DOHH2 (cell line): ENCODE measurements at regions not wholly inside any gene's neighbourhood (a gene's known extent, or its start where the extent isn't known, plus 50 kb on each side); places are given as distances from the start of the nearest gene placed in this dataset.

ENCODE experiments used
- H3F3A ChIP-seq: fragments of 200-600 bp; sonication (generic), shearing (Covaris generic); 2 replicates; pipeline ENCODE4 v1.6.0; 2016; ENCODE audit warnings: antibody characterized with exemption, mild to moderate bottlenecking; ENCODE audit not compliant: control insufficient read depth, insufficient read depth
- H3K27ac ChIP-seq: fragments of 200-600 bp; sonication (generic); 2 replicates; pipeline ENCODE4 v1.5.1; 2014; ENCODE audit warnings: low read depth, mild to moderate bottlenecking, low read length, moderate library complexity
- H3K27me3 ChIP-seq: fragments of 200-600 bp; sonication (generic); 2 replicates; pipeline ENCODE4 v1.6.1; 2014; ENCODE audit warnings: mild to moderate bottlenecking, low read length, mixed read lengths; ENCODE audit not compliant: control insufficient read depth
- H3K36me3 ChIP-seq: fragments of 200-600 bp; sonication (generic); 2 replicates; pipeline ENCODE4 v1.6.1; 2014; ENCODE audit warnings: mild to moderate bottlenecking, low read length, moderate library complexity, mixed read lengths; ENCODE audit not compliant: control insufficient read depth
- H3K4me1 ChIP-seq: fragments of 200-600 bp; sonication (generic); 2 replicates; pipeline ENCODE4 v1.6.1; 2014; ENCODE audit warnings: mild to moderate bottlenecking, low read length, mixed read lengths; ENCODE audit not compliant: control insufficient read depth
- H3K4me2 ChIP-seq: fragments of 200-600 bp; sonication (generic); 2 replicates; pipeline ENCODE4 v1.6.0; 2014; ENCODE audit warnings: mild to moderate bottlenecking, low read length, moderate library complexity
- H3K4me3 ChIP-seq: fragments of 200-600 bp; sonication (generic); 2 replicates; pipeline ENCODE4 v1.5.1; 2014; ENCODE audit warnings: mild to moderate bottlenecking, low read length, mixed read lengths
- H3K79me2 ChIP-seq: fragments of 200-600 bp; sonication (generic); 2 replicates; pipeline ENCODE4 v1.6.1; 2014; ENCODE audit warnings: mild to moderate bottlenecking, low read length, mixed read lengths; ENCODE audit not compliant: control insufficient read depth
- H3K9me2 ChIP-seq: fragments of 200-600 bp; sonication (generic); replicated peaks from 2 replicates; pipeline ENCODE4 v1.6.1; 2014; ENCODE audit warnings: mild to moderate bottlenecking, low read length, mixed read lengths; ENCODE audit not compliant: control insufficient read depth
- H3K9me3 ChIP-seq: fragments of 200-600 bp; sonication (generic); 2 replicates; pipeline ENCODE4 v1.6.1; 2014; ENCODE audit warnings: antibody characterized with exemption, low read length, mixed read lengths; ENCODE audit not compliant: control insufficient read depth, insufficient read depth
- H4K20me1 ChIP-seq: fragments of 200-600 bp; sonication (generic); 2 replicates; pipeline ENCODE4 v1.6.0; 2014; ENCODE audit warnings: low read depth, mild to moderate bottlenecking, antibody characterized with exemption, low read length, moderate library complexity; ENCODE audit not compliant: control insufficient read depth, insufficient read depth
- EZH2phosphoT487 ChIP-seq: fragments of 200-600 bp; sonication (generic); IDR thresholded peaks from 2 replicates; pipeline ENCODE4 v1.6.1; 2017; ENCODE audit warnings: borderline replicate concordance, mild to moderate bottlenecking, antibody characterized with exemption, low read length, moderate library complexity, mixed read lengths
- TF ChIP-seq, protein P1 (sequence below): fragments of 200-600 bp; sonication (generic); IDR thresholded peaks from one replicate; pipeline ENCODE4 v1.5.1; 2014; ENCODE audit warnings: antibody characterized with exemption, mild to moderate bottlenecking, low read depth, low read length; ENCODE audit not compliant: poor library complexity, severe bottlenecking

DNA sequence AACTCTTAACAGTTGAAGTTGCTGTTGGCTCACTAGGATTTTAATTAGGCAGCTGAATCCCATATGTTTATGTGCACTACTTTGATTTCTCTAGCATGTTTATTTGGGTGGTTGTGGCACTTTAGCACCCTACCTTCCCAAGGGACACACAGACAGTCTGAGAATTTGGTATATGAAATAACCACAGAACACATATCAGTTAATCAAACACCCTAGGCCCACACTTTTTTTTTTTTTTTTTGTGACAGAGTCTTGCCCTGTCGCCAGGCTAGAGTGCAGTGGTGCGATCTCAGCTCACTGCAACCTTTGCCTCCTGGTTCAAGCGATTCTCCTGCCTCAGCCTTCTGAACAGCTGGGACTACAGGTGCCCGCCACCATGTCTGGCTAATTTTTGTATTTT is 130.5 kb downstream of the DCK start:
- no peaks in the 10 kb centered on the region for H3K4me1 ChIP-seq
- no peaks in the 10 kb centered on the region for H3K9me2 ChIP-seq
- no peaks in the 10 kb centered on the region for H4K20me1 ChIP-seq
- H3K4me3 ChIP-seq: no peak overlapping the region
- peaks cover 5% of the 10 kb centered on the region; the same call in 1 of the 2 replicates for H3K9me3 ChIP-seq
- TF ChIP-seq, protein P1, sequence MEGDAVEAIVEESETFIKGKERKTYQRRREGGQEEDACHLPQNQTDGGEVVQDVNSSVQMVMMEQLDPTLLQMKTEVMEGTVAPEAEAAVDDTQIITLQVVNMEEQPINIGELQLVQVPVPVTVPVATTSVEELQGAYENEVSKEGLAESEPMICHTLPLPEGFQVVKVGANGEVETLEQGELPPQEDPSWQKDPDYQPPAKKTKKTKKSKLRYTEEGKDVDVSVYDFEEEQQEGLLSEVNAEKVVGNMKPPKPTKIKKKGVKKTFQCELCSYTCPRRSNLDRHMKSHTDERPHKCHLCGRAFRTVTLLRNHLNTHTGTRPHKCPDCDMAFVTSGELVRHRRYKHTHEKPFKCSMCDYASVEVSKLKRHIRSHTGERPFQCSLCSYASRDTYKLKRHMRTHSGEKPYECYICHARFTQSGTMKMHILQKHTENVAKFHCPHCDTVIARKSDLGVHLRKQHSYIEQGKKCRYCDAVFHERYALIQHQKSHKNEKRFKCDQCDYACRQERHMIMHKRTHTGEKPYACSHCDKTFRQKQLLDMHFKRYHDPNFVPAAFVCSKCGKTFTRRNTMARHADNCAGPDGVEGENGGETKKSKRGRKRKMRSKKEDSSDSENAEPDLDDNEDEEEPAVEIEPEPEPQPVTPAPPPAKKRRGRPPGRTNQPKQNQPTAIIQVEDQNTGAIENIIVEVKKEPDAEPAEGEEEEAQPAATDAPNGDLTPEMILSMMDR: no peak
- no peak for TF ChIP-seq EZH2phosphoT487
- H3K4me2 ChIP-seq: no peak overlapping the region
- no peaks in the 10 kb centered on the region for H3K36me3 ChIP-seq
- H3K27me3 ChIP-seq: no peaks in the 10 kb centered on the region; the same call in 1 of the 2 replicates
- no peaks in the 10 kb centered on the region for H3K79me2 ChIP-seq
- no peaks in the 10 kb centered on the region for H3F3A ChIP-seq
- no peak overlapping the region for H3K27ac ChIP-seq

DNA sequence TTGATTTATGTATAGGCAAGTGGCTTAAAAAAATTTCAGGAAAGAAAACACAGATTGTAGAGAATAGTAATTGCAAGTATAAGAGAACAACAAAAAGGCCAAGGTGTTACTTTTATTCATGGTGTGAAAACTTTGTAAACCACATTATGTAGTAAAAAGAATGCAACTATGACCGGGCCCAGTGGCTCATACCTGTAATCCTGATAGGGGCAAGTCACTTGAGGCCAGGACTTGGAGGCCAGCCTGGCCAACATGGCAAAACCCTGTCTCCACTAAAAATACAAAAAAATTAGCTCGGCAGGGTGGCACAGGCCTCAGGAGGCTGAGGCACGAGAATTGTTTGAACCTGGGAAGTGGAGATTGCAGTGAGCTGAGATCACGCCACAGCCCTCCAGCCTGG is 131.7 kb downstream of the DCK start:
- H3K79me2 ChIP-seq: no peaks in the 10 kb centered on the region
- H3K9me2 ChIP-seq: no peaks in the 10 kb centered on the region
- H3K9me3 ChIP-seq: peaks cover 5% of the 10 kb centered on the region; the same call in 1 of the 2 replicates
- no peak for TF ChIP-seq EZH2phosphoT487
- TF ChIP-seq, protein P1: no peak
- H3K4me1 ChIP-seq: no peaks in the 10 kb centered on the region
- H4K20me1 ChIP-seq: no peaks in the 10 kb centered on the region
- no peak overlapping the region for H3K4me2 ChIP-seq
- no peaks in the 10 kb centered on the region; the same call in 1 of the 2 replicates for H3K27me3 ChIP-seq
- no peak overlapping the region for H3K27ac ChIP-seq
- H3K4me3 ChIP-seq: no peak overlapping the region
- no peaks in the 10 kb centered on the region for H3K36me3 ChIP-seq
- no peaks in the 10 kb centered on the region for H3F3A ChIP-seq

DNA sequence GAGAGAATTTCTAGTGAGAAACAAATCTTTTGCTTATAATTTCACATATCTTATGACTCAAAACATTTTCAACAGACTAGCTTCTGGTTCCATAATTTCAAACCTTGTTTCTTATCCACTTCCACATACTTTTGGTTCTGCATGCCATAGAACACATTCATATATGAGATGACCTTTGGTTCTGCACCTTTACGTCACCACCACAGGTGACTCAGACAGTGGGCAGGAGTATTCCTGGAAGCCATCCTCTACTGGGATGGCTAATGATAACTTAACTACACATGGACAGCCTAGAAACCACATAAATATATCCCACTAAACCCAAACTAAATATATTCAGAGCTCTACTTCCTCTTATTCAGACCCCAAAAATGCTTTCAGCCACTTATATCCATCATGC is 133.3 kb downstream of the DCK start:
- peaks cover 3% of the 10 kb centered on the region; the same call in 1 of the 2 replicates for H3K27me3 ChIP-seq
- no peaks in the 10 kb centered on the region for H3K79me2 ChIP-seq
- H4K20me1 ChIP-seq: no peaks in the 10 kb centered on the region
- no peak overlapping the region for H3K27ac ChIP-seq
- H3F3A ChIP-seq: no peaks in the 10 kb centered on the region
- TF ChIP-seq, protein P1: no peak
- no peak for TF ChIP-seq EZH2phosphoT487
- no peaks in the 10 kb centered on the region for H3K4me1 ChIP-seq
- H3K4me2 ChIP-seq: no peak overlapping the region
- H3K9me2 ChIP-seq: no peaks in the 10 kb centered on the region
- H3K4me3 ChIP-seq: no peak overlapping the region
- H3K9me3 ChIP-seq: no peaks in the 10 kb centered on the region
- H3K36me3 ChIP-seq: no peaks in the 10 kb centered on the region
